ENCODE measurements at regions not wholly inside any gene's neighbourhood (a gene's known extent, or its start where the extent isn't known, plus 50 kb on each side); places are given as distances from the start of the nearest gene placed in this dataset.

GRCh38 chr4:11593576-11594116, 165.0 kb upstream of the HS3ST1 start:
- H3K4me1 ChIP-seq (ENCODE audit: control insufficient read depth in 2 of 2, insufficient read depth in 2 of 2, low read length in 2 of 2) = no peaks in the 10 kb centered on the region
- no peaks in the 10 kb centered on the region for H3K36me3 ChIP-seq (ENCODE audit: control insufficient read depth in 2 of 2, insufficient read depth in 2 of 2, low read length in 2 of 2)
- H3K9me3 ChIP-seq (ENCODE audit: control insufficient read depth in 2 of 2, low read length in 2 of 2) = no peaks in the 10 kb centered on the region
- no peaks in the 10 kb centered on the region for H3K27me3 ChIP-seq (ENCODE audit: control insufficient read depth in 2 of 2, insufficient read depth in 2 of 2, low read length in 2 of 2)
- no peak overlapping the region for H3K9ac ChIP-seq (ENCODE audit: low read depth in 1 of 2, low read length in 2 of 2)
- no peak overlapping the region for H3K27ac ChIP-seq (ENCODE audit: low read depth in 2 of 2, low read length in 2 of 2)
- H3K4me3 ChIP-seq (ENCODE audit: low read length in 2 of 2) = no peak overlapping the region

GRCh38 chr4:11592276-11592675, 163.6 kb upstream of the HS3ST1 start:
- Histone ChIP-seq H3K4me1 (ENCODE audit: control insufficient read depth in 2 of 2, insufficient read depth in 2 of 2, low read length in 2 of 2) (no peaks in the 10 kb centered on the region), H3K27ac (ENCODE audit: low read depth in 2 of 2, low read length in 2 of 2) (no peak overlapping the region)

GRCh38 chr4:11590132-11590531, 161.4 kb upstream of the HS3ST1 start:
- no peaks in the 10 kb centered on the region for H3K9me3 ChIP-seq (ENCODE audit: control insufficient read depth in 2 of 2, low read length in 2 of 2)
- no peak overlapping the region for H3K4me3 ChIP-seq (ENCODE audit: low read length in 2 of 2)
- H3K9ac ChIP-seq (ENCODE audit: low read depth in 1 of 2, low read length in 2 of 2) = no peak overlapping the region
- H3K27ac ChIP-seq (ENCODE audit: low read depth in 2 of 2, low read length in 2 of 2) = no peak overlapping the region
- peaks cover 6 to 8% of the 10 kb centered on the region in 2 donors for H3K4me1 ChIP-seq (ENCODE audit: control insufficient read depth in 2 of 2, insufficient read depth in 2 of 2, low read length in 2 of 2)
- no peaks in the 10 kb centered on the region for H3K36me3 ChIP-seq (ENCODE audit: control insufficient read depth in 2 of 2, insufficient read depth in 2 of 2, low read length in 2 of 2)
- H3K27me3 ChIP-seq (ENCODE audit: control insufficient read depth in 2 of 2, insufficient read depth in 2 of 2, low read length in 2 of 2) = no peaks in the 10 kb centered on the region

More at GRCh38 chr4:11592276-11592675, 163.6 kb upstream of the HS3ST1 start:
- no peaks in the 10 kb centered on the region for H3K27me3 ChIP-seq (ENCODE audit: control insufficient read depth in 2 of 2, insufficient read depth in 2 of 2, low read length in 2 of 2)
- H3K9ac ChIP-seq (ENCODE audit: low read depth in 1 of 2, low read length in 2 of 2) = no peak overlapping the region
- no peaks in the 10 kb centered on the region for H3K36me3 ChIP-seq (ENCODE audit: control insufficient read depth in 2 of 2, insufficient read depth in 2 of 2, low read length in 2 of 2)
- H3K9me3 ChIP-seq (ENCODE audit: control insufficient read depth in 2 of 2, low read length in 2 of 2) = no peaks in the 10 kb centered on the region
- no peak overlapping the region for H3K4me3 ChIP-seq (ENCODE audit: low read length in 2 of 2)

- no peak overlapping the region for H3K9ac ChIP-seq (ENCODE audit: low read depth in 1 of 2, low read length in 2 of 2)
- no peak overlapping the region for H3K4me3 ChIP-seq (ENCODE audit: low read length in 2 of 2)
- H3K36me3 ChIP-seq (ENCODE audit: control insufficient read depth in 2 of 2, insufficient read depth in 2 of 2, low read length in 2 of 2) = no peaks in the 10 kb centered on the region
- H3K9me3 ChIP-seq (ENCODE audit: control insufficient read depth in 2 of 2, low read length in 2 of 2) = no peaks in the 10 kb centered on the region
- H3K27ac ChIP-seq (ENCODE audit: low read depth in 2 of 2, low read length in 2 of 2) = no peak overlapping the region
- peaks cover 6 to 8% of the 10 kb centered on the region in 2 donors for H3K4me1 ChIP-seq (ENCODE audit: control insufficient read depth in 2 of 2, insufficient read depth in 2 of 2, low read length in 2 of 2)
- no peaks in the 10 kb centered on the region for H3K27me3 ChIP-seq (ENCODE audit: control insufficient read depth in 2 of 2, insufficient read depth in 2 of 2, low read length in 2 of 2)
Measured at GRCh38 chr4:11589676-11590075, 161.0 kb upstream of the HS3ST1 start.

GRCh38 chr4:11587797-11588196, 159.1 kb upstream of the HS3ST1 start:
- H3K4me1 ChIP-seq (ENCODE audit: control insufficient read depth in 2 of 2, insufficient read depth in 2 of 2, low read length in 2 of 2) = peaks cover 6 to 8% of the 10 kb centered on the region in 2 donors
- no peak overlapping the region for H3K27ac ChIP-seq (ENCODE audit: low read depth in 2 of 2, low read length in 2 of 2)

GRCh38 chr4:11585506-11585905, 156.8 kb upstream of the HS3ST1 start:
- no peak overlapping the region for H3K27ac ChIP-seq (ENCODE audit: low read depth in 2 of 2, low read length in 2 of 2)
- no peak overlapping the region for H3K9ac ChIP-seq (ENCODE audit: low read depth in 1 of 2, low read length in 2 of 2)
- no peak overlapping the region for H3K4me3 ChIP-seq (ENCODE audit: low read length in 2 of 2)
- H3K36me3 ChIP-seq (ENCODE audit: control insufficient read depth in 2 of 2, insufficient read depth in 2 of 2, low read length in 2 of 2) = no peaks in the 10 kb centered on the region
- H3K27me3 ChIP-seq (ENCODE audit: control insufficient read depth in 2 of 2, insufficient read depth in 2 of 2, low read length in 2 of 2) = no peaks in the 10 kb centered on the region
- H3K9me3 ChIP-seq (ENCODE audit: control insufficient read depth in 2 of 2, low read length in 2 of 2) = no peaks in the 10 kb centered on the region
- peaks cover 6 to 8% of the 10 kb centered on the region in 2 donors for H3K4me1 ChIP-seq (ENCODE audit: control insufficient read depth in 2 of 2, insufficient read depth in 2 of 2, low read length in 2 of 2)

More at GRCh38 chr4:11587797-11588196, 159.1 kb upstream of the HS3ST1 start:
- Histone ChIP-seq H3K9me3 (ENCODE audit: control insufficient read depth in 2 of 2, low read length in 2 of 2) (no peaks in the 10 kb centered on the region), H3K36me3 (ENCODE audit: control insufficient read depth in 2 of 2, insufficient read depth in 2 of 2, low read length in 2 of 2) (no peaks in the 10 kb centered on the region), H3K27me3 (ENCODE audit: control insufficient read depth in 2 of 2, insufficient read depth in 2 of 2, low read length in 2 of 2) (no peaks in the 10 kb centered on the region), H3K4me3 (ENCODE audit: low read length in 2 of 2) (no peak overlapping the region), H3K9ac (ENCODE audit: low read depth in 1 of 2, low read length in 2 of 2) (no peak overlapping the region)

GRCh38 chr4:11568511-11568910, 139.8 kb upstream of the HS3ST1 start:
- Histone ChIP-seq H3K4me1 (ENCODE audit: control insufficient read depth in 2 of 2, insufficient read depth in 2 of 2, low read length in 2 of 2) (peaks cover 3 to 4% of the 10 kb centered on the region in 2 donors), H3K36me3 (ENCODE audit: control insufficient read depth in 2 of 2, insufficient read depth in 2 of 2, low read length in 2 of 2) (no peaks in the 10 kb centered on the region), H3K27ac (ENCODE audit: low read depth in 2 of 2, low read length in 2 of 2) (no peak overlapping the region), H3K9me3 (ENCODE audit: control insufficient read depth in 2 of 2, low read length in 2 of 2) (no peaks in the 10 kb centered on the region), H3K4me3 (ENCODE audit: low read length in 2 of 2) (no peak overlapping the region), H3K27me3 (ENCODE audit: control insufficient read depth in 2 of 2, insufficient read depth in 2 of 2, low read length in 2 of 2) (no peaks in the 10 kb centered on the region), H3K9ac (ENCODE audit: low read depth in 1 of 2, low read length in 2 of 2) (no peak overlapping the region)

- Histone ChIP-seq H3K4me1 (ENCODE audit: control insufficient read depth in 2 of 2, insufficient read depth in 2 of 2, low read length in 2 of 2) (peaks cover 3 to 4% of the 10 kb centered on the region in 2 donors), H3K4me3 (ENCODE audit: low read length in 2 of 2) (no peak overlapping the region), H3K9ac (ENCODE audit: low read depth in 1 of 2, low read length in 2 of 2) (no peak overlapping the region), H3K9me3 (ENCODE audit: control insufficient read depth in 2 of 2, low read length in 2 of 2) (no peaks in the 10 kb centered on the region), H3K27ac (ENCODE audit: low read depth in 2 of 2, low read length in 2 of 2) (no peak overlapping the region), H3K27me3 (ENCODE audit: control insufficient read depth in 2 of 2, insufficient read depth in 2 of 2, low read length in 2 of 2) (no peaks in the 10 kb centered on the region), H3K36me3 (ENCODE audit: control insufficient read depth in 2 of 2, insufficient read depth in 2 of 2, low read length in 2 of 2) (no peaks in the 10 kb centered on the region)
Measured at GRCh38 chr4:11566444-11567022, 137.8 kb upstream of the HS3ST1 start.

GRCh38 chr4:11565899-11566298, 137.2 kb upstream of the HS3ST1 start:
- Histone ChIP-seq H3K9ac (ENCODE audit: low read depth in 1 of 2, low read length in 2 of 2) (no peak overlapping the region), H3K36me3 (ENCODE audit: control insufficient read depth in 2 of 2, insufficient read depth in 2 of 2, low read length in 2 of 2) (no peaks in the 10 kb centered on the region), H3K4me1 (ENCODE audit: control insufficient read depth in 2 of 2, insufficient read depth in 2 of 2, low read length in 2 of 2) (peaks cover 3 to 4% of the 10 kb centered on the region in 2 donors), H3K9me3 (ENCODE audit: control insufficient read depth in 2 of 2, low read length in 2 of 2) (no peaks in the 10 kb centered on the region), H3K27ac (ENCODE audit: low read depth in 2 of 2, low read length in 2 of 2) (no peak overlapping the region), H3K4me3 (ENCODE audit: low read length in 2 of 2) (no peak overlapping the region), H3K27me3 (ENCODE audit: control insufficient read depth in 2 of 2, insufficient read depth in 2 of 2, low read length in 2 of 2) (no peaks in the 10 kb centered on the region)

GRCh38 chr4:11565213-11565612, 136.5 kb upstream of the HS3ST1 start:
- Histone ChIP-seq H3K9ac (ENCODE audit: low read depth in 1 of 2, low read length in 2 of 2) (no peak overlapping the region), H3K27me3 (ENCODE audit: control insufficient read depth in 2 of 2, insufficient read depth in 2 of 2, low read length in 2 of 2) (no peaks in the 10 kb centered on the region), H3K4me1 (ENCODE audit: control insufficient read depth in 2 of 2, insufficient read depth in 2 of 2, low read length in 2 of 2) (peaks cover 3 to 4% of the 10 kb centered on the region in 2 donors), H3K27ac (ENCODE audit: low read depth in 2 of 2, low read length in 2 of 2) (no peak overlapping the region), H3K9me3 (ENCODE audit: control insufficient read depth in 2 of 2, low read length in 2 of 2) (no peaks in the 10 kb centered on the region), H3K4me3 (ENCODE audit: low read length in 2 of 2) (no peak overlapping the region), H3K36me3 (ENCODE audit: control insufficient read depth in 2 of 2, insufficient read depth in 2 of 2, low read length in 2 of 2) (no peaks in the 10 kb centered on the region)
